GM12878 (cell line): ENCODE measurements at regions not wholly inside any gene's neighbourhood (a gene's known extent, or its start where the extent isn't known, plus 50 kb on each side); places are given as distances from the start of the nearest gene placed in this dataset.

Source experiments
- BCL3 ChIP-seq: IDR thresholded peaks from 2 replicates; pipeline ENCODE4 v1.6.1; 2011; ENCODE audit warnings: borderline replicate concordance, low read depth, mild to moderate bottlenecking, moderate library complexity, low read length; ENCODE audit not compliant: insufficient read depth, poor library complexity, severe bottlenecking
- CBX5 ChIP-seq: sonication (generic); IDR thresholded peaks from 2 replicates; pipeline ENCODE4 v1.6.1; 2016; ENCODE audit warnings: low read depth, moderate library complexity, mild to moderate bottlenecking, inconsistent platforms
- CEBPB ChIP-seq, 2 experiments: fragments of 150-350 bp in 1 of 2; IDR thresholded peaks; 2 replicates each; pipeline ENCODE4 v1.6.1; 2012 to 2014; ENCODE audit warnings: low read depth in 2 of 2, low read length in 2 of 2, borderline replicate concordance in 1 of 2, inconsistent platforms in 1 of 2
- CHD2 ChIP-seq: IDR thresholded peaks from 2 replicates; pipeline ENCODE4 v1.6.1; 2011; ENCODE audit warnings: low read depth, low read length, improper control_type of control experiment, borderline replicate concordance
- CTCF ChIP-seq, 3 experiments: IDR thresholded peaks in 2 of 3; conservative IDR thresholded peaks in 1 of 3; 2 replicates each; pipeline ENCODE4 v1.5.1; 2011; ENCODE audit warnings: low read depth in 3 of 3, low read length in 3 of 3, mild to moderate bottlenecking in 3 of 3, control low read depth in 2 of 3, moderate library complexity in 2 of 3, inconsistent platforms in 1 of 3, mixed read lengths in 1 of 3; ENCODE audit not compliant: control insufficient read depth in 2 of 3, insufficient read depth in 1 of 3; ENCODE audit errors: extremely low read depth in 1 of 3
- MYC ChIP-seq: IDR thresholded peaks from 2 replicates; pipeline ENCODE4 v1.6.1; 2011; ENCODE audit warnings: mild to moderate bottlenecking, low read length, moderate library complexity, inconsistent platforms; ENCODE audit not compliant: insufficient read depth, insufficient replicate concordance, insufficient read length, severe bottlenecking
- PML ChIP-seq: IDR thresholded peaks from 2 replicates; pipeline ENCODE4 v1.6.1; 2012; ENCODE audit warnings: low read length, inconsistent platforms
- POLR2A ChIP-seq: IDR thresholded peaks from 2 replicates; pipeline ENCODE4 v1.6.1; 2011; ENCODE audit warnings: low read depth, mild to moderate bottlenecking, low read length
- WRNIP1 ChIP-seq: IDR thresholded peaks from 2 replicates; pipeline ENCODE4 v1.6.1; 2011; ENCODE audit warnings: low read depth, low read length, improper control_type of control experiment, borderline replicate concordance
- TF ChIP-seq, protein P1 (sequence below): IDR thresholded peaks from 2 replicates; pipeline ENCODE4 v1.6.1; 2011; ENCODE audit warnings: low read depth, low read length, improper control_type of control experiment, borderline replicate concordance
- TF ChIP-seq, protein P2 (sequence below): IDR thresholded peaks from 2 replicates; pipeline ENCODE4 v1.6.1; 2012; ENCODE audit warnings: low read depth, low read length, improper control_type of control experiment

GRCh38 chr20:60272790-60273189 lies 314.6 kb downstream of the CDH26 start:
- TF ChIP-seq CHD2 (no peak), MYC (no peak), CEBPB (IDR thresholded peaks at IDR 0.05; ENCODE audit: borderline replicate concordance in 1 of 2, low read depth in 2 of 2, low read length in 2 of 2) (no peak), WRNIP1 (no peak), CTCF (IDR thresholded peaks at IDR 0.05 in 2 of 3, conservative IDR thresholded peaks at IDR 0.05 in 1 of 3; ENCODE audit: control insufficient read depth in 2 of 3, extremely low read depth in 1 of 3, insufficient read depth in 1 of 3, low read depth in 3 of 3, low read length in 3 of 3) (no peak), BCL3 (no peak), POLR2A (no peak), CBX5 (no peak), PML (no peak)
- TF ChIP-seq, protein P1, sequence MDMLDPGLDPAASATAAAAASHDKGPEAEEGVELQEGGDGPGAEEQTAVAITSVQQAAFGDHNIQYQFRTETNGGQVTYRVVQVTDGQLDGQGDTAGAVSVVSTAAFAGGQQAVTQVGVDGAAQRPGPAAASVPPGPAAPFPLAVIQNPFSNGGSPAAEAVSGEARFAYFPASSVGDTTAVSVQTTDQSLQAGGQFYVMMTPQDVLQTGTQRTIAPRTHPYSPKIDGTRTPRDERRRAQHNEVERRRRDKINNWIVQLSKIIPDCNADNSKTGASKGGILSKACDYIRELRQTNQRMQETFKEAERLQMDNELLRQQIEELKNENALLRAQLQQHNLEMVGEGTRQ: no peak
- TF ChIP-seq, protein P2, sequence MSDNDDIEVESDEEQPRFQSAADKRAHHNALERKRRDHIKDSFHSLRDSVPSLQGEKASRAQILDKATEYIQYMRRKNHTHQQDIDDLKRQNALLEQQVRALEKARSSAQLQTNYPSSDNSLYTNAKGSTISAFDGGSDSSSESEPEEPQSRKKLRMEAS: no peak
